NCI-H146 treated with DMSO at 0.1 percent for 48 hours (cell line): ENCODE measurements at regions not wholly inside any gene's neighbourhood (a gene's known extent, or its start where the extent isn't known, plus 50 kb on each side); places are given as distances from the start of the nearest gene placed in this dataset.

ENCODE experiments used
- DNase-seq: peaks from one replicate; lab custom pipeline; 2025; ENCODE audit not compliant: unreplicated experiment; lab: John Stamatoyannopoulos, UW

DNA sequence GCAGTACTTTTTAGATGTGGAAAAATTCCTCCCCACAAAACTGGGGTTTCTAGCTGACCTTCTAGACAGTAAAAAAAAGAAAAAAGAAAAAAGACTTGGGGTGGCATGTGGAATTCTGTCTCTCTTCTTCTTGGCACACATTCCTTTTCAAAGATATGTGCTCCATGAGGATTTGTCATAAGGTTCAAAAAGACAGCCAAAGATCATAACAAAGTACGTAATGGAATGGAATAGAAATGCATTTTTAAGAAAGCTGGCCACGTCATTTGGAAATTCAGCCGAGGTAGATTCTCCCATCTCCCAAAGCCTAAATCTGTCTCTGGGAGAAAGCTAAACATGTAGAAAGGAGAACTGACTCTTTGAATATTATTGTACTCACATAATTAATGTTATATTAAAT lies 381.3 kb upstream of the NFE2L3 start:
- no peak for DNase-seq

DNA sequence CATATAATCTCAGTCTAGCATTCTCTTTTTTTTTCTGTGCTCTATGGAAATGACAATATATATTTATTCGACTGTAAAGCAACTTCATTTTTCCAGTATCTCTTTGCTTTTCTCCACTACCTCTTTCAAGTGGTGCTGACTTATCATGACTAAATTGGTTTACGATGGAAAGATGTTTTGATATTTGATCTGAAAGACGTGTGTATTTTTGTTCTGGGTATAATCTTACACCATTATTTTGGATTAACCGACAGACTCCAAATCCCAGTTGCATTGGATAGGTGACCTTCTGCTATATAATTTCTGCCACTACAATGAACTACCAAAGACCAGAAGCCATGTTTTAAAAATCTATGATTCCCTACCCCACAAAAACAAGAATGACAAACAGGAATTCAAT lies 380.5 kb upstream of the NFE2L3 start:
- no peak for DNase-seq

DNA sequence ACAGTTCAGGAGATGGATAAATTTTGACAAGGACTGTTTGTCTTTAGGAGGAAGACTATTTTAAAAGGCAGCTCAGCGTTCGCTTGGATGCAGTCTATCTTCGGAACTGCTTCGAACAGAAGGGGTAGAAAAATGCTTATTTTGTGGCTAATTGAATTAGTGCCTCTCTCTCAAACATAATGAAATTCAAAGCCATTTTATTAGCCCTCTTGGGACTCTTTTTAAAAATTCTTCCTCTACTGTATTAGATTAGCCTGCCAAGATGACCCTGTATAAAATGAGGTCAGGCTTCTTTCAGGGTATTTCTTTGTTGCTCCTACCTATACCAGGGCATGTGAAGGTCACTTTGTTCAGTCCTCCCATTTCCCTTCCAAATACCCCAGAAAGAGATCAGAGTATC lies 379.2 kb upstream of the NFE2L3 start:
- DNase-seq, result no peak

DNA sequence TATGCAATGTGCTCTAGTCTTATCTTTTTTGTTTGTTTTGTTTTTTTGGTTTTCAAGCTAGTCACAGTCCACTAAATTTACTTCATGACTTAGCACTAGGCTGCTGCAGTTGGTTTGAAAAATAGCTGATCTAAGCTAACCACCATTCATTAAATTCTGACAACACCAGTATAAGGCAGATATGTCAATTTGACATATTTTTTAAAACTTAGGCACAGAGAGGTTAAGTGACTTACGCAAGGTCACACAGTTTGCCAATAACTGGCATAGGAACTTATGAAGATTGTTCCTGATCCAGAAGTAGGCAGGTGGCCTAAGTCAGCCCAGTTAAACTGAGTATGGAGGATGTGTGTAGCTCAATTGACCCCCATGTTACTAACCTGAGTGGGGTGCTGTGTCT lies 377.3 kb upstream of the NFE2L3 start:
- no peak for DNase-seq

DNA sequence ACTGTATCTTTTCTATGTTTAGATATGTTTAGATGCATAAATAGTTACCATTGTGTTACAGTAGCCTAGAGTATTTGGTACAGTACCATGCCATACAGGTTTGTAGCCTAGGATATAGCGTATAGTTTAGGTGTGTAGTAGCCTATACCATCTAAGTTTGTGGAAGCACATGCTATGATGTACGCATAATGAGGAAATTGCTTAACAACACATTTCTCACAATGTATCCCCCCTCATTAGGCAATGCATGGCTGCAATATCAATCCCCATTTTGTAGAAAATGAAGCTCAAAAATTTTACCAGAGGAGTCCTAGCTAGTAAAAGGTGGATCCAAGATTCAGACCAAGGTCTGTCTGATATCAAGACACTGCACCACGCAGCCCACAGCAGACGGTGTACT lies 376.4 kb upstream of the NFE2L3 start:
- no peak for DNase-seq

DNA sequence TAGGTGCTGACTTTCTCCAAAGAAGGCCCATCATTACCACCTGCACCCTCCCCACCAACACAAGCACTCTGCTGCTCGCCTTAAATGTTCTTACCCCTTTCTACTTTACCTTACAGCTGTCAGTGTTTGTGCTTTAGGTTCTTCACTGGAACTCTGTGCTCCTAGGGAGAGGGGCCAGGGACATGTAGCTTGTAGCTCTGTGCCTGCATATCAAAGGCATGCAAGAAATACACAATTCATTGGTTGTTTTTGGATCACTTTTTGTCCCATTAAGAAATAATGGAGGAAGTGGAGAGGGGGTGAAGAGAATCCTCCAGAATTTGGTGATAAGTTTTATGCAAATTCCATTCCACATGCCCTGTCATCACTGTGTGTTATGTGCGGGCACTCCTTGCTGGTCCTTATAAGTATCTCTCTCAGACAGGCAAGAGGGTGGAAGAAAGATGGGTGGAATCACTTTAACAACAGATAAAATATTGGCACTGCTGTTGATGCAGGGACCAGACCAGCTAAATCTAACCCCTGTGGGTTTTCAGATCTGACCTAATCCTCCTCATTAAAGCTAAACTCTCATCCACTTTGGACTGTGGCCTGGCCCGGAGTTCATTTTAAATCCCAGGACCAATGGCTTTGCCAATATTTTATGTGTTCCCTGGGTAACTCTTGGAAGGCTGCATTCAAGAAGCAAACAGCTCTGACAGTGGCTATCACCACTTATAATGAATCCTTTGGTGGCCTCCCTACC lies 375.8 kb upstream of the NFE2L3 start:
- DNase-seq, result no peak

DNA sequence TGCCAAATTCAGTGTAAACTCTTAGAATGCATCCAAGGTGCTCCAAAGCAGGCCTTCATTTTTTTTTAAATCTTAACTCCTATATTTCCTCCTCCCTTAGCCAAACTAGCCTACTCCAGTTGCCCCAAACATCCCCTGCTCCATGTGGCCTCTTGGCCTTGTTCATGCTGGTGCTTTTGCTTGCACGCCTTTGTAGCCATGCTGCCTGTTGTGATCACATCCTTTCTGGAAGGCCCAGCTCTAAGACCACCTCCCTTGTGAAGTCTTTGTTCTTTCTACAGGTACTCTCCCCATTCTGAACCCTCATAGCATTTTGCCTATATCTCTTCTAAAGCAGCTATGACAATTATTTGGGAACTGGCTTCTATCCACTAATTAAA lies 375.3 kb upstream of the NFE2L3 start:
- DNase-seq, result no peak

DNA sequence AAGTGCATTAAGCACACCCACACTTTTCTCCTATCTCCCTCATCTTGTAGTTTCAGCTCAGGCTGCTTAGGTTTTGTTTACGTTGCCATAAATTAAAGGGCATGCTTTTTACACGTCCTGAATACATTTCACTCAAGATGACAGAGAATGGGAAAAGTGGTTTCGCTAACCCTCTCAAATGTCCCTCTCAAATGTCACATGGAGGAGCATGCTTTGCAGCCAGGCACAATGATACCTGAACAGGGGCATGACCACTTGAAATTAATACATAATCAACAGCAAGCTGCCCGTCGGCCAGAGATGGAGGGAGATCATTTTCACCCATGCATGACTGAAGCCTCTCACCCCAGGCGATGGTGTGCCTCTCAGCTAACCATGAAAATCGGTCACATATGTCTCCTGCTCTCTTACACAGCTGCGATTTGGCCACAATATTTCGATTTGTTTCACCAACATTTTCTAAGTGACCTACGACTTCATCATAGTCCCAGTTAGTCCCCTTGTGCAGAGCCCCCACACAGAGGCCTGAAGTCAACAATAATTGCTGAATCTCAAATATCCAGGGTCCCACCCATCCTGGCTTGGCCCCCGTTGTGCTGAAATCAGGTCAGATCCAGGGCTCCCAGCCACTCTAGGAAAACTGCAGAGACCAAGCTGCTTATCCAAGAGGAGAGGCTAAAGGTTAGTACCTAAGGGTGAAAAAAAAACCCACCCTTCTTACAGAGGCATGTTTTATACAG lies 373.9 kb upstream of the NFE2L3 start:
- DNase-seq, result peak; percentile 40

DNA sequence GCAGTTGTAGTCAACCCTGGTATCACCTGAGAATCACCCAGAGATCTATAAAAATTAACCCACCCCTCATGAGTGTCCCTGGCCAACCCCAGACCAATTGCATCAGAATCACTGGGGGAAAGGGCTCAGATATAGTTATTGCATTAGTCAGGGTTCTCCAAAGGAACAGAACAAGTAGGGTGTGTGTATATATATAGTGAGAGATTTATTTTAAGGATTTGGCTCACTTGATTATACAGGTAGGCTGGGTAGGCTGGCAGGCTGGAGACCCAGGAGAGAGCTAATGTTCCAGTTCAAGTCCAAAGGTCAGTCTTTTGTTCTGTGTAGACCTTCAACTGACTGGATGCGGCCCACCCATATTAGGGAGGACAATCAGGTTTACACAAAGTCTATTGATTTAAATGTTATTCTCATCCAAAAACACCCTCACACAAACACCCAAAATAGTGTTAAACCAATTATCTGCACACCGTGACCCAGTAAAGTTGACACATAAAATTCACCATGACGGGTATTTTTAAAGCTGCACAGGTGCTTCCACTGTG lies 372.9 kb upstream of the NFE2L3 start:
- no peak for DNase-seq

DNA sequence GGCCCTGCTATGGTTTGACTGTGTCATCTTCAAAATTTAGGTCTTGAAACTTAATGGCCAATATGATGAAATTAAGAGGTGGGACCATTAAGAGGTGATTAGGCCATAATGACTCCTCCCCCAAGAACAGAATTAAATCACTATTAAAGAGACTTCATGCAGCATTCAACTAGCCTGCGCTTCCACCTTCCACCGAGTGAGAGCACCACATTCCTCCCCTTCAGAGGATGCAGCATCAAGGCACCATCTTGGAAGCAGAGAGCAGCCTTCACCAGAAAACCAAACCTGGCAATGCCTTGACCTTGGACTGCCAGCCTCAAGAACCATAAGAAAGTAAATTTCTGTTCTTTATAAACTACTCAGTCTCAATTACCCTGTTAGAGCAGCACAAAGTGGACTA lies 371.1 kb upstream of the NFE2L3 start:
- DNase-seq, result no peak

DNA sequence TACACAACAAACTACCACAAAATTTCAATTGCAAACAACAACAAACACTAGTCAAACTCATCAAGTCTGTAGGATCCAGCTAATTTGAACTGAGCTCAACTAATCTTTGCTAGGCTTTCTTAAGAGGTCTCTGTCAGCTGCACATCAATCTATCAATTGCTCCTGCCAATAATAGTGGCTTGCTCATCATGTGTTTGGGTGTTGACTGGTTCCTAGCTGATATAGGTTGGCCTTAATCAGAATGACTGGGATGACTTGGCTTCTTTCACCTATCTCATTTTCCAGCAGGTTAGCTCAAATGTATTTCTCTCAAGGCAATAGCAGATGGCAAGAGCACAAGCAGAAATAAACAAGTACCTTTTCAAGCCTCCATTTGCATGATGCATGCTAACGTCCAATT lies 370.3 kb upstream of the NFE2L3 start:
- DNase-seq, result no peak

DNA sequence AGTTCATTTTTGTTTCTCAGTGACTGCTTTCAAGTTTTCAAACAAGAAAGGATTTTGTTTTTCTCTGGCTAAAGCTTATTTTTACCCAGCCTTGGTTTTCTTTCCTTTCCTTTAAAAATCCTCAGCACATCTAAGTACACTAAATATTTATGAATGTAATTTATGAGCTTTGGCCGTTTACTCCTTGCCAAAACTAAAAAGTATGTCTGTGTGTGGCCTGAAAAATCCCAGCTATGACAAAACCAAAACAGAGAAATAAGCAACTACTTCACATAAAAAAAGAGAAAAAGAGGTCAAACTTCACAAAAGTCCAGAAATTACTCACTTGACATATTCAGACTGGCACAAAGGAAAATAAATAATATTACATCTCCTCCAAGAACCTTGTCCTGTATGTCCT lies 365.1 kb upstream of the NFE2L3 start:
- no peak for DNase-seq

DNA sequence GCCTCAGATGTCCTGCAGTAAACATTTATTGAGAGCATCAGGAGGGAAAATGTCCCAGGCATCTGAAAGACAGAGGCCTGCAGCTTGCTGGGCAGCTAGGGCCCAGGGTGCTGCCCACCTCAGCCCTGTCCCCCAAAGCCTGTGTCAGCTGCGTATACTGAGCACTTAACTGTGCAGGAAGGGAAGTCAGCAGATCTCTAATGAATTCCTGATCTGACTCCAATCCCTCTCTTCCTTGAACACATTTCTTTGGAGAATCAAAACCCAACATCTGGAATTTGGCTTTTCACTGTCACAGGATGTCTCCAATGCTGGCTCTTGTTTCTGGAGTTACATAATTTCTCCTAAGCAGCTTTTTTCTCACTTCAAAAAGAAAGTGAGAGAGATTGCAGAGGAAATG lies 364.7 kb upstream of the NFE2L3 start:
- DNase-seq, result no peak

DNA sequence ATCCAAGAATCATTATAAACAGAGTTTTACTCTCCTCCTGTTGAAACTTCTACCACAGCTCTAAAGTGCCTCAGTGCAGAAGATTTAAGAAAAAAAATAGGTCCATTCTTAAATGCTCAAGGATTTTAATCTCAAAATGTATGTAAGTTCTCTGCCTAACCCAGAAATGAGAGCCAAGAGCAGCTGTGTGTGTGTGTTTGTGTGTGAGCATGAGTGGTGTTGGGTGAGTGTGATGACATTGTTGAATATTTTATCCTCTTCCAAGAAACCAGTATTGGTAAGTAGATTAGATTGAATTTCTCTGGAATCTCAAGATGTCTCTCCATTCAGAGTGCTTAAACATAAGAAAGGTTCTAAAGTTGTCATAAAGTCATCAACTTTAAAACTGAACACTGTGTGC lies 363.6 kb upstream of the NFE2L3 start:
- no peak for DNase-seq

DNA sequence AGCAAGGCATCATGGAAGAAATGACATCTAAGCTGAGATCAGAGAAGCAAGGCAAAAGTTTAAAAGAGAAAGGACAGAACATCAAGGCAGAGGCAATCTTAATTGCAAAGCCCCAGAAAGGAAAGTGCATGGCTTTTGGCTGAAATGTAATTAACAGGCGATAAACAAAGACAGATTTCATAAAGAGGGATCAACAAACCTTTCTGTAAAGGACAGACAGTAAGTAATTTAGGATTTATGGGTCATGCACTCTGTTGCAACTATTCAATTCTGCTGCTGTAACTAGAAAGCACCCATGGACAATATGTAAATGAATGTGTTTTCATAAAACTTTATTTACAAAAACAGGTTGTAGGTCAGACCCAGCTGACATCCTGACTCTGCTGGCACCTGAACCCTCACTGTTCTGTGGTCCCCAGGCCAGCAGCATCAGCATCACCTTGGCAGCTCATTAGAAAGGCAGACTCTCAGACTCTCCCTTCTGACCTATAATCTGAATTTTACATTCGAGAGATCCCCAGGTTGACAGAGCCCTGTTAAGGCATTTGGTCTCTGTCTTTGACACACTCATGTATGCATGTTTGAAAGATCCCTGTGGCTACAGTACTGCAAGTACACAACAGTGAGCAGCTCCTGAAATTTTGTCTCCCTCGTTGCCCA lies 362.9 kb upstream of the NFE2L3 start:
- DNase-seq, result no peak

DNA sequence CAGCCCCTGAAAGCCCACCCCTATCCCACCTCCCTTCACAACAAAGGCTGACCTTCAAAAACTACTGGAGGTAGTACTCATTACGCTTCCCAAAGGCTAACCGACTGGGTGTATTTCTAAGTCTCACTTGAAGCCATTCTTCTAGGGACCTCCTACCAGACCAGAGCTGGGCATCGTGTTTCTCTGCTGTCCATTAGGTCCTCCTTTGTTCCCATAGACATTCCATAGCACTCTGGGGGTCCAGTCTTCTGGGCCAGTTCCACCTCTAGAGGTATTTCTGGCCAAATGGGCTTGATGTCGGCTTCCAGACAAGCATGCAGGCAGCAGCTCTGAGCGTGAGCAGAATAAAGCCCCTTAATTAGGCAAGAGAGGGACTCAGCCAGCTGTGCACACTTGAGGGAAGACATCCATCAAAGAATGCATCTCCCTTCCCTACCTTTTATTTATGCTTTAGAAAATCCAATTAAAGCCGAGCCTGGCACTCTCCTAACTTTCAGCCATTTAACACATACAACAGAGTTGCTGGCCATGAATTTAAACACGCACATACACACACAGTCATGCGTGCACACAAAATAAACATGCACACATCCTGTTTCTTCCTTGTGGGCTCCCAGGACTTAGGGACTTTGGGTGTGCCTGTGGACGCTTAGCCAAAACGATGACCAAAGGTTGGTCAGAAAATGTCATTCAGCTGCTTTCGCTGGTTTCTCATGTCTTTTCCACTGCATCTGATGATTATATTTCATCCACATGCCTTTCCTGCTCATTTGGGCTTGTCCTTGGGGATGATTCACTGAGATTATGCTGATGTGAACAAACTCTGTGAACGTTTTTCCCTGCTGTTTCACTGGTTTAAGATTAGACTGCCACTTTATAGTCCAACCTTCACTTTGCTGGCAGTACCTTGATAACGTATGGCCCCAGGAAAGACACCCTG lies 362.0 kb upstream of the NFE2L3 start:
- DNase-seq, result peak; percentile 55

DNA sequence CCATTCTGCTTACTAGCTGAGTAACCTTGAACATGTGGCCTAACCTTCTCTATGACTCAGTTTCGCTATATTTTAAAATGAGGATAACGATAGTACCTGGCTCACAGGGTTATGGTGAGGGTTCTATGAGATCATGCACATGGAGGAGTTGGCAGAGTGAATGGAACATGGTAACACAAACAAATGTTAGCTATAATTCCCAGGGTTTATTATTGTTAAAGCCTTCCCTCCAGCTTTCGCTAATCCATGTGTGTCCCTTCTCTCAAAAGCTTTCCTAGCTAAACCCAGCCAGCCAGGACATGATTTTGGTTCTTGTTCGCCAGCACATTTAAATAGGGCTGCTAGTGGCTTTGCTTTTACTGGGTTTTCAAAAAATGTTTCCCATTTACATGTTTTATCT lies 361.0 kb upstream of the NFE2L3 start:
- DNase-seq, result no peak

DNA sequence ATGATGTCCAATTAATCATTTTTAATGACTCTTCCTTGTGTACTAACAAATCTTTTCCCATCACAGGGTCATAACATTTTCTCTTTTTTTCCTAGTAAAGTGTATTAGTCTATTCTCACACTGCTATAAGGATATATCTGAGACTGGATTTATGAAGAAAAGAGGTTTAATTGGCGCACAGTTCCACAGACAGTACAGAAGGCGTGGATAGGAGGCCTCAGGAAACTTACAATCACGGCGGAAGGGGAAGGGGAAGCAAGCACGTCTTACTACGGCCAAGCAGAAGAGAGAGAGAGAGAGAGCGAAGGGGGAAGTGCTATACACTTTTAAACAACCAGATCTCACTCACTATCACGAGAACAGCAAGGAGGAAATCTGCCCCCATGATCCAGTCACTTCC lies 359.4 kb upstream of the NFE2L3 start:
- no peak for DNase-seq

DNA sequence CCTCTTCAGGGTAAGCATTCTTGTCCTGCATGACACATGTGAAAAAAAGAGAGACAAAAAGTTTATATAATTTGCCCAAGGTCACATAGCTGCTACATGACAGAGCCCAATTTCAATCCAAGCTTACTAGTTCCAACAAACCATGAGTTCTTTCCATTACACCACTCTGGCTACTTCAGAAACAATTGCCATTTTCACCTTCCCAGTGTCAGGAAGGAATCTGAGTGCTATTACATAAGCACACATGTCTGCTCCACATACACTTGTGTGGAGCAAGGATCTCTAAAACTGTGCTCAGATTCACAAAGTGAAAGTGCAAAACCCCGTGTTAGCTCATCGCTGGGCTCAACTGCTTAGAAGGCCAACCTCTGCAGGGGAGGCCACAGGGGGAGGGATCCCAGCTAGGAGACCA lies 356.2 kb upstream of the NFE2L3 start:
- no peak for DNase-seq

DNA sequence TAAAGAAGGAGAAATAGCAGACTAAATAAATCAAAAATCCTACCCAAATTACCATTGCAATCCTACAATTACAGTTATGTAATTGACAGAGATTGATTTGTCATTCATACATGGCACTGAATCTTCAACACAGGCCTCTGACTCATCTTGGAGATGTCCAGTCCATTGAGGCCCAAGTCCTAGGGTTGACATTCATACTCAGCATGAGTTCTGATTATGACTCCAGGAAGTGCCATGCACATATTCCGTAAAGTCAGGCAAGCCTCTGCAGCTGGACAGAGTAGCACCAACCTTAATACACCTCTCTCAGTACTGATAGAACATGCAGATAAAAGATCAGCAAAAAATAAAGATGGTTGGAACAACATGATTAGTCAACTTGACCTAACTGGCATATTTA lies 353.7 kb upstream of the NFE2L3 start:
- DNase-seq, result no peak

DNA sequence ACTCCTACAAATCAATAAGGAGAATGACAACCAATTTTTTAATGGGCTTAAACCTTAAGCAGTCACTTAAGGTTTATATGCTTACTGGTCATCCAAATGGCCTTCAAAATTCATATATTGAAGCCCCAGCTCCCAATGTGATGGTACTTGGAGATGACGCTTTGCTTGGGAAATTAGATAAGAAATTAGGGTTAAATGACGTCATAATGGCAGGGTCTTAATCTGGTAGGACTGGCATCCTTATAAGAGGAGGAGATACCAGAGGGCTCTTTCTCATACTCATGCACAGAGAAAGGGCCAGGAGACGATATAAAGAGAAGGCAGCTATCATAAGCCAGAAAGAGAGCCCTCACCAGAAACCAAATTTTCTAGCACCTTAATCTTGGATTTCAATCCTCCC lies 350.8 kb upstream of the NFE2L3 start:
- DNase-seq, result no peak
